ENCODE measurements at regions not wholly inside any gene's neighbourhood (a gene's known extent, or its start where the extent isn't known, plus 50 kb on each side); places are given as distances from the start of the nearest gene placed in this dataset.

- Histone ChIP-seq H3K36me3 (ENCODE audit: control insufficient read depth in 2 of 2, extremely low read depth in 1 of 2, insufficient read depth in 2 of 2, low read length in 2 of 2) (no peaks in the 10 kb centered on the region), H3K9me1 (replicated peaks; ENCODE audit: control insufficient read depth, extremely low read depth, insufficient read depth, low read length) (no peaks in the 10 kb centered on the region), H3K4me2 (ENCODE audit: insufficient read depth, low read length) (no peak overlapping the region), H3K9ac (replicated peaks; ENCODE audit: extremely low read depth, insufficient read depth, low read length) (no peak overlapping the region), H3K27ac (ENCODE audit: insufficient read depth, low read depth, low read length) (no peak overlapping the region), H3K4me3 (replicated peaks in 1 of 3; ENCODE audit: insufficient read depth in 1 of 3, low read depth in 1 of 3, low read length in 3 of 3) (no peak overlapping the region), H3K9me3 (replicated peaks; ENCODE audit: control insufficient read depth, insufficient read depth, low read length) (no peaks in the 10 kb centered on the region), H3K4me1 (ENCODE audit: control insufficient read depth, extremely low read depth, insufficient read depth, low read length) (peaks cover 2% of the 10 kb centered on the region), H3K27me3 (ENCODE audit: control insufficient read depth in 2 of 2, insufficient read depth in 2 of 2, low read length in 2 of 2) (no peaks in the 10 kb centered on the region), H3K79me2 (ENCODE audit: control insufficient read depth, insufficient read depth, low read length) (no peaks in the 10 kb centered on the region), H4K20me1 (replicated peaks; ENCODE audit: control insufficient read depth, extremely low read depth, insufficient read depth, low read length) (no peaks in the 10 kb centered on the region), H2AFZ (ENCODE audit: low read depth, low read length) (no peak overlapping the region)
- DNase-seq (ENCODE audit: low read depth, low spot score) (no peak), FAIRE-seq (no peak)
- no peak for TF ChIP-seq MYC (IDR thresholded peaks at IDR 0.05; ENCODE audit: low read depth, low read length)
- no peak for TF ChIP-seq FOS (IDR thresholded peaks at IDR 0.05; ENCODE audit: borderline replicate concordance, insufficient read depth, low read length)
- TF ChIP-seq POLR2A (IDR thresholded peaks at IDR 0.05; ENCODE audit: low read depth, low read length): no peak
- no peak for TF ChIP-seq EZH2 (IDR thresholded peaks at IDR 0.05; ENCODE audit: borderline replicate concordance, low read depth, low read length, severe bottlenecking)
- no peak for TF ChIP-seq POLR2AphosphoS5 (IDR thresholded peaks at IDR 0.05; ENCODE audit: insufficient read depth, low read depth, low read length)
- TF ChIP-seq CTCF (IDR thresholded peaks at IDR 0.05; ENCODE audit: extremely low read depth in 1 of 2, insufficient read depth in 1 of 2, low read depth in 1 of 2, low read length in 2 of 2): no peak
- TF ChIP-seq GATA2 (IDR thresholded peaks at IDR 0.05; ENCODE audit: insufficient read depth, insufficient read length, low read depth, low read length): no peak
- TF ChIP-seq MAX (IDR thresholded peaks at IDR 0.05; ENCODE audit: insufficient read depth, insufficient read length): no peak
- TF ChIP-seq JUN (IDR thresholded peaks at IDR 0.05; ENCODE audit: borderline replicate concordance, insufficient read depth, insufficient read length, low read depth): no peak
- intact Hi-C loops (cut with micrococcal nuclease): no loop called here
- BruUV-seq (replicated peaks): no TSS peak
- CTCF ChIA-PET: no interaction called here
- dilution Hi-C loops (cut with MboI; ENCODE audit: extremely low pct_ligation_motif_present, low sequenced_read_pairs): no loop called here
- POLR2A ChIA-PET: no interaction called here
Observed at GRCh38 chr4:133808151-133808550, 393.4 kb downstream of the PABPC4L start.
